Hepatocyte (in vitro differentiated cells): ENCODE measurements at regions not wholly inside any gene's neighbourhood (a gene's known extent, or its start where the extent isn't known, plus 50 kb on each side); places are given as distances from the start of the nearest gene placed in this dataset.

Experiments used
- DNase-seq: peaks from one replicate; pipeline ENCODE4 v3.0.0-alpha.2; 2016; ENCODE audit warnings: low spot score
- H2AFZ ChIP-seq: fragments of 200-600 bp; sonication (generic); 2 replicates; pipeline ENCODE4 v1.6.0; 2016; ENCODE audit warnings: antibody characterized with exemption, mild to moderate bottlenecking
- H3K27ac ChIP-seq: fragments of 200-600 bp; sonication (generic); 2 replicates; pipeline ENCODE4 v1.5.1; 2016; ENCODE audit warnings: mild to moderate bottlenecking
- H3K27me3 ChIP-seq: fragments of 200-600 bp; sonication (generic); 2 replicates; pipeline ENCODE4 v1.6.1; 2016
- H3K36me3 ChIP-seq: fragments of 200-600 bp; sonication (generic); replicated peaks from 2 replicates; pipeline ENCODE4 v1.5.1; 2016; ENCODE audit warnings: low read depth; ENCODE audit not compliant: insufficient read depth
- H3K4me1 ChIP-seq: fragments of 200-600 bp; sonication (generic); 2 replicates; pipeline ENCODE4 v1.5.1; 2016; ENCODE audit warnings: mild to moderate bottlenecking, moderate library complexity; ENCODE audit not compliant: insufficient read depth
- H3K4me2 ChIP-seq: fragments of 200-600 bp; sonication (generic); 2 replicates; pipeline ENCODE4 v1.6.0; 2016
- H3K4me3 ChIP-seq: fragments of 200-600 bp; sonication (generic); 2 replicates; pipeline ENCODE4 v1.5.1; 2016; ENCODE audit warnings: mild to moderate bottlenecking
- H3K79me2 ChIP-seq: fragments of 200-600 bp; sonication (generic); 2 replicates; pipeline ENCODE4 v1.6.0; 2017; ENCODE audit warnings: mild to moderate bottlenecking
- H3K9me2 ChIP-seq: fragments of 200-600 bp; sonication (generic); replicated peaks from 2 replicates; pipeline ENCODE4 v1.6.0; 2017; ENCODE audit warnings: mild to moderate bottlenecking; ENCODE audit not compliant: insufficient read depth
- H3K9me3 ChIP-seq: fragments of 200-600 bp; sonication (generic); 2 replicates; pipeline ENCODE4 v1.5.1; 2016; ENCODE audit warnings: low read depth, mild to moderate bottlenecking
- H4K20me1 ChIP-seq: fragments of 200-600 bp; sonication (generic); 2 replicates; pipeline ENCODE4 v1.6.0; 2016; ENCODE audit warnings: mild to moderate bottlenecking; ENCODE audit not compliant: insufficient read depth, poor library complexity, severe bottlenecking
- EZH2 ChIP-seq: fragments of 200-600 bp; sonication (generic); IDR thresholded peaks from 2 replicates; pipeline ENCODE4 v1.6.1; 2016; ENCODE audit warnings: antibody characterized with exemption, mild to moderate bottlenecking, borderline replicate concordance
- EZH2phosphoT487 ChIP-seq: fragments of 200-600 bp; sonication (generic); IDR thresholded peaks from one replicate; pipeline ENCODE4 v1.6.1; 2018; ENCODE audit warnings: antibody characterized with exemption, mild to moderate bottlenecking, low read depth, moderate library complexity; ENCODE audit not compliant: unreplicated experiment, severe bottlenecking
- WGBS: methylation state at CpG from one replicate; pipeline ENCODE4 v1.1.6; 2016; ENCODE audit warnings: low lambda C conversion rate; ENCODE audit errors: missing lambda C conversion rate; 5-methylcytosine and 5-hydroxymethylcytosine counted together
- TF ChIP-seq, protein P1 (sequence below): fragments of 200-600 bp; sonication (generic); IDR thresholded peaks from 2 replicates; pipeline ENCODE4 v1.5.1; 2016; ENCODE audit warnings: antibody characterized with exemption, mild to moderate bottlenecking; ENCODE audit not compliant: poor library complexity

DNA sequence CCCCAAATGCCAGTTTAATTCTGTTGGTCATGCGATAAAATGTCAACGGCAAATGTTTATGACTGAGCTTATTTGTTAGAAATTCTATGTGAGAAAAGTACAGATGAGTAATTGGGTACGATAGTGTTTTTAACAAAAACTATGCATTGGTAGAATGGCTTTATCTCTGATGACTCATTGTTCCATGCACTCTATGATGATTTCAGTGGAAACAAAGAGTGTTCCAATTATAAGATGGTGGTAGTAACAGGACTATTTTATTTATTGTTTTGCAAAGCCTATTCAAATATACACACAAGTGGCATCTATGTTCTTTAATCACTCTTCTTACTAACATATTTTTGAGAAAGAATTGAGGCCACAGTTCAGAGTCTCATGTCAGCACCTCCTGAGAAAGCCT, 353.7 kb upstream of the IRX2 start:
- no peaks in the 10 kb centered on the region for H3K79me2 ChIP-seq
- no peak overlapping the region for H3K4me2 ChIP-seq
- no peak overlapping the region for H2AFZ ChIP-seq
- no peak overlapping the region for H3K27ac ChIP-seq
- H3K27me3 ChIP-seq, result peaks cover 31% of the 10 kb centered on the region
- H3K4me1 ChIP-seq, result peaks cover 15% of the 10 kb centered on the region
- no peak for DNase-seq
- no peaks in the 10 kb centered on the region for H3K9me2 ChIP-seq
- TF ChIP-seq EZH2, result no peak
- TF ChIP-seq, protein P1, sequence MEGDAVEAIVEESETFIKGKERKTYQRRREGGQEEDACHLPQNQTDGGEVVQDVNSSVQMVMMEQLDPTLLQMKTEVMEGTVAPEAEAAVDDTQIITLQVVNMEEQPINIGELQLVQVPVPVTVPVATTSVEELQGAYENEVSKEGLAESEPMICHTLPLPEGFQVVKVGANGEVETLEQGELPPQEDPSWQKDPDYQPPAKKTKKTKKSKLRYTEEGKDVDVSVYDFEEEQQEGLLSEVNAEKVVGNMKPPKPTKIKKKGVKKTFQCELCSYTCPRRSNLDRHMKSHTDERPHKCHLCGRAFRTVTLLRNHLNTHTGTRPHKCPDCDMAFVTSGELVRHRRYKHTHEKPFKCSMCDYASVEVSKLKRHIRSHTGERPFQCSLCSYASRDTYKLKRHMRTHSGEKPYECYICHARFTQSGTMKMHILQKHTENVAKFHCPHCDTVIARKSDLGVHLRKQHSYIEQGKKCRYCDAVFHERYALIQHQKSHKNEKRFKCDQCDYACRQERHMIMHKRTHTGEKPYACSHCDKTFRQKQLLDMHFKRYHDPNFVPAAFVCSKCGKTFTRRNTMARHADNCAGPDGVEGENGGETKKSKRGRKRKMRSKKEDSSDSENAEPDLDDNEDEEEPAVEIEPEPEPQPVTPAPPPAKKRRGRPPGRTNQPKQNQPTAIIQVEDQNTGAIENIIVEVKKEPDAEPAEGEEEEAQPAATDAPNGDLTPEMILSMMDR, result no peak
- no peak for TF ChIP-seq EZH2phosphoT487
- no peaks in the 10 kb centered on the region for H3K36me3 ChIP-seq
- no peaks in the 10 kb centered on the region for H4K20me1 ChIP-seq
- WGBS, result 67% methylated on average over 3 of the region's 3 CpGs
- no peak overlapping the region for H3K4me3 ChIP-seq
- H3K9me3 ChIP-seq, result no peaks in the 10 kb centered on the region

DNA sequence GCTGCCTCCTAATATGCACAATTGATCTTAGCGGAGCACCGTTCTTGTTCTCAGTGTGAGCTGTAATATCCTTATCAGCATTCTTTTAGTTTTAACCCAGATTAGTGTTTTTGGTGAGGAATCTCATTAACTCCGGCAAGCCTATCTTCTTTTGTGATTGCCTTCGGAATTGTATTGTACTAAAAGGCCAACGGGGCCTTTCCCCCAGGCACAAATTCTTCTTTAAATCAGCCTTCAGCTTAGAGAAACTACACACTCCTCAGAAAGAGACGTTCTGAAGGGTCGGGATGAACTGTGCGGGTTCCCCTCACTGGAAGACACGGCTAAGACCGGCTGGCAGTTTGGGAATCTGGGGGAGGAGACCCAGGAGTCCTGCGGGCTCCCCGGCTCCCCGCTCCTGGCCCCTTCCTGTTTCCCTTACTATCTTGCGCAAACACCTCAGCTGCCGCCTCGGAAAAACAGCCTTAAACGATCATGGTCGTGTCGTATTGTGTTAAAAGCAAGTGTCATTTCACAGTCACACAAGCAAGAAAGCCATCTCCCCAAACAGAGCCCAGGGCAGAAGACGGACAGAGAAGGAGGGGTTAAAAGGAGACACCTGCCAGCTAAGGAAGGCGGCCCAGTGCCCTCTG, 353.1 kb upstream of the IRX2 start:
- Histone ChIP-seq H3K9me2 (no peaks in the 10 kb centered on the region), H3K27me3 (peaks cover 33% of the 10 kb centered on the region)
- WGBS, result 12% methylated on average over 21 of the region's 21 CpGs

DNA sequence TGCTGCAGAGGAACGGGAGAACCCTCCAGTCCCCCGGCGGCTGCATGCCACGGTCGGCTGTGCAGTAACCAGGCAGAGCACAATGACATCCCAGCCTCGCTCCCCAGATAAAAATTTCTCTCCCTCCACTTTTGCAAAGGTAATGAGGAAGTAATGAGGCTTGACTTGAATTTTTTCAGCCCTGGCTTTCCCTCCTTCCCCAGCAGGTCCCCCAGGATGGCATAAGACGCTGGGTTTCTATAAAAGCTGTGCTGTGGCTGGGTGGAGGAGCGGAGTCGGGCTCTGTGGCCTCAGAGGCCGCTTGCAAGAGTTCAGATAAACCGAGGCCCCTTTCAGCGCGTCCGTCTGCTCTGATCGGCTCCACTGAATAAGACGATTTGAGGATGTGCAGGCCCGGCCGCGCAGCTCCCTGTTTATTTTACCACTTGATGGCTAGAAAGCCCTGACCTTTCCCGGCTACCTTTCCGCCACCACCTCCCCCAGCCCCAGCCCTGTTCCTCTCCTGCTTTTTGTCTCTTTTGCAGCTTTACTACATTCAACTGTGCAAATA, 351.9 kb upstream of the IRX2 start:
- Histone ChIP-seq H3K4me2 (peak overlapping the region; percentile 13), H3K4me3 (no peak overlapping the region), H3K27me3 (peaks cover 38% of the 10 kb centered on the region), H3K4me1 (peaks cover 15% of the 10 kb centered on the region), H4K20me1 (no peaks in the 10 kb centered on the region), H3K9me3 (no peaks in the 10 kb centered on the region), H3K36me3 (no peaks in the 10 kb centered on the region), H2AFZ (no peak overlapping the region), H3K9me2 (no peaks in the 10 kb centered on the region), H3K27ac (no peak overlapping the region), H3K79me2 (no peaks in the 10 kb centered on the region)
- TF ChIP-seq EZH2 (no peak), EZH2phosphoT487 (no peak)
- TF ChIP-seq, protein P1, result no peak
- WGBS, result 24% methylated on average over 21 of the region's 21 CpGs
- no peak for DNase-seq

More for the DNA sequence above, 353.1 kb upstream of the IRX2 start:
- DNase-seq, result no peak
- Histone ChIP-seq H2AFZ (no peak overlapping the region), H3K36me3 (no peaks in the 10 kb centered on the region), H3K9me3 (no peaks in the 10 kb centered on the region), H3K4me1 (peaks cover 15% of the 10 kb centered on the region), H3K4me3 (no peak overlapping the region), H4K20me1 (no peaks in the 10 kb centered on the region), H3K79me2 (no peaks in the 10 kb centered on the region), H3K27ac (no peak overlapping the region), H3K4me2 (peak overlapping the region; percentile 13)
- TF ChIP-seq, protein P1, result no peak
- TF ChIP-seq EZH2phosphoT487 (no peak), EZH2 (peak; percentile 67)
